EL (cell line): ENCODE measurements at regions not wholly inside any gene's neighbourhood (a gene's known extent, or its start where the extent isn't known, plus 50 kb on each side); places are given as distances from the start of the nearest gene placed in this dataset.

Source experiments
- DNase-seq: peaks from one replicate; pipeline ENCODE4 v3.0.0-alpha.2; 2016

DNA sequence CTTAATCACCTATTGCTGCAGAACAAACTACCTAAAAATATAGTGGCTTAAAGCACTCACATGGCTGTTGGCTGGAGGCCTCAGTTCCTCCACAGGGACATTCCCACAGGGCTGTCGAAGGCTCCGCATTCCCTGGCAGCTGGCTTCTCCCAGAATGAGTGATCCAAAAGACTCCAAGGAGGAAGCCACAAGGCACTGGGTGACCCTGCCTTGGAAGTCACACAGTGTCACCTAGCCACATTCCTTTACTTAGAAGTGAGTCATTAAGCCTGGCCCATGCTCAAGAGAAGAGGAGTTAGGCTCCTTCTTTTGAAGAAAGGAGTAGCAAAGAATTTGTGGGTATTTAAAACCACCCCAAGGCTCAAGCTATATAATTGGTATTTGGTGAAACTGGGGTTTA, 63.9 kb upstream of the MAP1LC3B2 start:
- DNase-seq: peak; percentile 71

DNA sequence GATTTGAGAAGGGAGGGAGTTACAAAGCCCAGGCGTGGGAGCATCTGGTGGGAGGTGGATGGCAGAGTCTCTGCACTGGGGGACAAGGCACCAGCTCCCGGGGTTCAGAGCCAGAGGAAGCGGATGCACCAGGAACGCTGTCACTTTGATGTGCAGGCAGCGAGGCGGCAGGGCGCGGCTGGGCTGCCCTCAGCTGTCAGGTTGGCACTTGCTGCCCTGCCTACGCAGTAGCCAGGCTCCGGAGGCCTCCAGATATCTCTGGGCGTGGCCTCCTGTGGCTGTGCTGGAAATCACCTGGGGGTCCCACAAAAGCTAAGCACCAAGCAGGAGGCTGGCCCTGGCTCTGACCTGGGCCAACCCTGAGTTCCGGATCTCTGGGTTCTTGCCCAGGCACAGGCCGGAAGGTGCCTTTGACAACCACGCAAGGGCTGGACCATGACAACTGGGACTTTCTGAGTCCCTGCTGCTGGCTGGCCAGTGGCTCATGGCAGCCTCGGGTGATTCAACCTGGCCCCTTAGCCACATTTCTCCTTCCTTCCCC, 62.1 kb upstream of the MAP1LC3B2 start:
- DNase-seq: no peak

DNA sequence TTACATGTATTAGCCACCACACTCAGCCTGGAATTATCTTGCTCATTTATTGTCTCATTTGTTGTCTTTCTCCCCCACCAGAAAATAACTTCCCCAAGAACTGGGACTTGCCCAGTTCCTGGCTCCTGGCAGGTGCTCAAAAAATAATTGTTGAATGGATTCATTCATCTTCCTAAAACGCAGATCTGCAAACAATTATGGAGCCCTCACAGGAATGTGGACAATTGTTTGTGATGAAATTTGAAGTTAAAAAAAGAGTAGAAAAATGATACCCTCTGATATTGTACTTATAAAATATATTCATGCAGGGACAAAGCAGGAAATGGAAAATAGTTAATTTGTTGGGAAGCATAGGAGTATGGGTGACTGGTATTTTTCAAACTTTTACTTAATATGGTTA, 60.7 kb upstream of the MAP1LC3B2 start:
- no peak for DNase-seq

DNA sequence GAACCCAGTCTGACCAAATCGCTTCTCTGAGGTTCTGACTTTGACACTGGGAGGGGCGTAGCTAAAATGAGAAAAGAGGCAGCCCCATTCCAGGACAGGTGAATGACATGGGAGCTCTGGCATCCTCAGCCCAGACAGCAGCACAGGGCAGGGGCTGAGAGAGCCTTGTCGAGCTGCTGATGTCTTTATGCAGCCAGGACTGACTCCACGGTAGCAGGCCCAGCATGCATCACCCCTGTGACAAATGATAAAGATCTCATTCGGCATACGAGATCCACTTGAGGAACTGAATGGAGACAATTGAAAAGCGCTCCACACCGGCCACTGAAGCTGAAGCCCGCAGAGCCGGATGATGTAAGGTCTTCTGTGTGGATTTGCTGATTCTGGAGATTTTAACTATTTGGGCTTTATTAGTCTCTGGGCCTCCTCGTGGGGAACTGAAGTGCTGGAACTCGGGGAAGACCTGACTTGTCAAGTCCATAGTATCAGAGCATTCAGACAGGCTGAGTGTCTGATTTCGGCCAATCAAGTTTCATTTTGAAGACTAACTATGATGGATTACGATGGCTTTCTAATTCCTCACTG, 56.9 kb upstream of the MAP1LC3B2 start:
- no peak for DNase-seq

DNA sequence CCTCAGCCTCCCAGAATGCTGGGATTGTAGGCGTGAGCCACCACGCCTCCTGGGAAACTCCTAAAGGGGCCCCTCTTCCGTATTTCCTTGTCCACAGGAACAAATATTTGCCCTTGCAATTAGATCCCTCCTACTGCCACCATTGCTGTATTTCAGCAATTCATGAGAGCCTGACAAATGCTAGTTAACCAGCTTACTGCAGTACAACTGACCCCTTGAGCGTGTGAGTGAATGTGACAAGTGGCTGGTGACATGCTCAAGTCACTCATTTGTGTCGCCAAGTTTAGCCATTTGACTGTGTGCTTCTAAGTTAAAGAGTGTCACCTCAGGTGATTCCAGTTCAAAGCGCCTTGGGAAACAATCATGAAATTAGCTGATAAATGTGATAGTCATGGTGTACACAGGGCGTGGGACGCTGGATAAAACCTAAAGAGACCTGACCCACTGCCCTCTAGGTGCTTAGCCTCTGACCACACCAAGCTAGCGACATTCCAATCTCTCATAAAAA, 56.1 kb upstream of the MAP1LC3B2 start:
- no peak for DNase-seq

DNA sequence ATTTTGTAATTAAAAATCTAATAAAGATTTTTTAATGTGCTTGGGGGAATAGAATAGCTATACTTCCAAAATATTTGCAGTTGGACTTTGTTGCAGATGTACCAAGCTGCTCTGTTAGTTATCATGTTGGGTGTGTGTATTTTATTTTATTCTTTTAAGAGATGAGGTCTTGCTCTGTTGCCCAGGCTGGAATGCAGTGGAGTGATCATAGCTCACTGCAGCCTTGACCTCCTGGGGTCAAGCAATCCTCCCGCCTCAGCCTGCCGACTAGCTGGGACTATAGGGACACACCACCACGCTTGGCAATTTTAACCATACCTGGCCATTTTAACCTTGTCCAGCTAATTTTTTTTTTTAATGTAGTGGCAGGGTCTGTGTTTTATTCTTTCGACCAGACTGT, 54.7 kb upstream of the MAP1LC3B2 start:
- DNase-seq: no peak

DNA sequence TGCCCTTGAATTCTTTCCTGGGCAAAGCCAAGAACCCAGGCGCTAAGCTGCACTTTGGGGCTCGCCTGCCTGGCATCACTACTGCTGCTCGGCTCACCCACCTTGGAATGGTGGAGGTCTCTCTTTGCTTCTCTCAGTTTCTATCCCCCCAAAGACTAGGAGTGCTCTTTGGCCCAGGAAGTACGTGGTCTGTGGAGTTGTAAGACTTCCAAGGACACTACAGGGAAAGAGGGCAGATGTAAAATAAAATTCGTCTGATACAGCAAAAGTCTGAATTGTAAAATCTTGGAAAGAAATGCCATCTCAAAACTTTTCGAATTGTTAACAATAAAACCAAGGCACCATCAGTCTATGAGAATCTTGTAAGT, 52.5 kb upstream of the MAP1LC3B2 start:
- DNase-seq: no peak

DNA sequence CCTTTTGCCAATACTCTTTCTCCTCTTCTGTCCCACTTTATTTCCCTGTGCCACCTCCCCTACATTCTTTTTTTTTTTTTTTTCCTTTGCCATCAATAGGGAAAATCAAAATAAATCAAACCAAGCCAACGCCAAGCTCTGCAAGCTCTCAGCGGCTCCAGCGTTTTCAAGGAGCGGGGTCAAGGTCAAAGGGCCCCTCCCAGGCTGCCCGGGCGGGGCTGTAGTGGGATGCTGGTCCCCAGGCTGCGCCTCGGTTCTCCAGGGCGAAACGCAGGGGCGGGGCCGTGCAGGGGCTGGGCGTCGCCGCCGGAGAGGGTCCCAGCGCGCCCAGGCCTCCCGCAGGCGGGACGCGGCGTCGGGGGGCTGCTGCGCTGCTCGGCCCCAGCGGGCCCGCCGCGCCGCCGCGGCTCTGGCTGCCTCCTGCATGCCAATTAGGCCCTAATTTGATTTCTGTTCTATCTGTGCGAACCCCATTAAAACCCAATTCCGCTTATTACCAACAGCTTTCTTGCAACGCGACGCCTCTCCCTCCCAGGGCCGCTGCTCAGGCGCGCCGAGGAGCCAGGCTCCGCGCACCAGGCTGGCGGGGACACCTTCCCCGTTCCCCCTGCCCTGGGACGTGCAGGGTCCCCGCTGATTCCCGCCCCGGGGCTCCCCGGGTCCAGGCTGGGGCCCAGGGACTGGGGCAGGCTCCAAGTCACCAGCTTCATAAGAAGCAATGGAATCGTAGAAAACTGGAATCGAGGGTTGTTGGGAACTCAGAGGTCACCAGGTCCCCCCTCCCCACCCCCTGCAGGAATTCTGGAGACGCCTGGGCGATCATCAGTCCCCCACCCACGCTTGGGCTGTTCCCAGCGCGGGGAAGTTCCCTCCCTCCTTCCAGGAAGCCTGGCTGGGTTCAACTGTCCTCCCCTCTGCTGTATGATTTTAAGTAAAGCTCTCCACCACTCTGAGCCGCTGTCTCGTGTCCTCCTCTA, 50.7 kb upstream of the MAP1LC3B2 start:
- peak; percentile 34 for DNase-seq
